Astrocyte (in vitro differentiated cells and primary cell): ENCODE measurements at regions not wholly inside any gene's neighbourhood (a gene's known extent, or its start where the extent isn't known, plus 50 kb on each side); places are given as distances from the start of the nearest gene placed in this dataset.

Source experiments
- DNase-seq: peaks from one replicate; pipeline ENCODE4 v3.0.0-alpha.2; 2010; ENCODE audit warnings: low read depth
- FAIRE-seq: peaks from 2 replicates; lab custom pipeline; 2011; peaks lifted over from hg19 to GRCh38; lab: Jason Lieb, UNC
- H2AFZ ChIP-seq: 2 replicates; pipeline ENCODE4 v1.6.0; 2012; ENCODE audit warnings: low read depth, low read length, inconsistent platforms
- H3K27ac ChIP-seq: 2 replicates; pipeline ENCODE4 v1.5.1; 2011; ENCODE audit warnings: low read depth, low read length, inconsistent platforms
- H3K27me3 ChIP-seq: 2 replicates; pipeline ENCODE4 v1.6.0; 2011; ENCODE audit warnings: low read length, inconsistent platforms; ENCODE audit not compliant: insufficient read depth
- H3K36me3 ChIP-seq: 2 replicates; pipeline ENCODE4 v1.5.1; 2011; ENCODE audit warnings: low read length, inconsistent platforms; ENCODE audit not compliant: insufficient read depth
- H3K4me1 ChIP-seq: 2 replicates; pipeline ENCODE4 v1.5.1; 2011; ENCODE audit warnings: low read length, inconsistent platforms; ENCODE audit not compliant: insufficient read depth
- H3K4me2 ChIP-seq: 2 replicates; pipeline ENCODE4 v1.6.0; 2012; ENCODE audit warnings: low read length, inconsistent platforms
- H3K4me3 ChIP-seq: 2 replicates; pipeline ENCODE4 v1.5.1; 2011; ENCODE audit warnings: low read depth, mild to moderate bottlenecking, low read length, inconsistent platforms; ENCODE audit not compliant: insufficient read depth
- H3K79me2 ChIP-seq: 2 replicates; pipeline ENCODE4 v1.6.0; 2012; ENCODE audit warnings: mild to moderate bottlenecking, low read length, inconsistent platforms; ENCODE audit not compliant: insufficient read depth
- H3K9ac ChIP-seq: 2 replicates; pipeline ENCODE4 v1.6.0; 2012; ENCODE audit warnings: mild to moderate bottlenecking, low read length, inconsistent platforms
- H3K9me3 ChIP-seq: 2 replicates; pipeline ENCODE4 v1.5.1; 2012; ENCODE audit warnings: low read depth, mild to moderate bottlenecking, low read length, inconsistent platforms; ENCODE audit not compliant: insufficient read depth
- H4K20me1 ChIP-seq: 2 replicates; pipeline ENCODE4 v1.6.0; 2012; ENCODE audit warnings: low read length, inconsistent platforms; ENCODE audit not compliant: insufficient read depth
- H3K27ac Mint-ChIP-seq: one replicate; pipeline ENCODE4 v1.8.0; 2021; ENCODE audit warnings: mild to moderate bottlenecking, mixed read lengths; ENCODE audit not compliant: unreplicated experiment
- H3K27me3 Mint-ChIP-seq: one replicate; pipeline ENCODE4 v1.8.0; 2021; ENCODE audit warnings: low read depth, mixed read lengths; ENCODE audit not compliant: unreplicated experiment
- H3K36me3 Mint-ChIP-seq: one replicate; pipeline ENCODE4 v1.8.0; 2021; ENCODE audit warnings: low read depth, mixed read lengths; ENCODE audit not compliant: unreplicated experiment
- H3K4me1 Mint-ChIP-seq: one replicate; pipeline ENCODE4 v1.8.0; 2021; ENCODE audit warnings: low read depth, mixed read lengths; ENCODE audit not compliant: unreplicated experiment
- H3K4me3 Mint-ChIP-seq: one replicate; pipeline ENCODE4 v1.8.0; 2021; ENCODE audit warnings: mild to moderate bottlenecking, moderate library complexity, mixed read lengths; ENCODE audit not compliant: unreplicated experiment
- H3K9me3 Mint-ChIP-seq: one replicate; pipeline ENCODE4 v1.8.0; 2021; ENCODE audit warnings: mild to moderate bottlenecking, mixed read lengths; ENCODE audit not compliant: unreplicated experiment
- EZH2 ChIP-seq: IDR thresholded peaks from 2 replicates; pipeline ENCODE4 v1.6.1; 2012; ENCODE audit warnings: mild to moderate bottlenecking, low read length, inconsistent platforms; ENCODE audit not compliant: insufficient read depth
- TF ChIP-seq, protein P1 (sequence below): IDR thresholded peaks from 2 replicates; pipeline ENCODE4 v1.5.1; 2011; ENCODE audit warnings: low read depth, mild to moderate bottlenecking, inconsistent platforms, low read length, moderate library complexity; ENCODE audit not compliant: insufficient read depth

DNA sequence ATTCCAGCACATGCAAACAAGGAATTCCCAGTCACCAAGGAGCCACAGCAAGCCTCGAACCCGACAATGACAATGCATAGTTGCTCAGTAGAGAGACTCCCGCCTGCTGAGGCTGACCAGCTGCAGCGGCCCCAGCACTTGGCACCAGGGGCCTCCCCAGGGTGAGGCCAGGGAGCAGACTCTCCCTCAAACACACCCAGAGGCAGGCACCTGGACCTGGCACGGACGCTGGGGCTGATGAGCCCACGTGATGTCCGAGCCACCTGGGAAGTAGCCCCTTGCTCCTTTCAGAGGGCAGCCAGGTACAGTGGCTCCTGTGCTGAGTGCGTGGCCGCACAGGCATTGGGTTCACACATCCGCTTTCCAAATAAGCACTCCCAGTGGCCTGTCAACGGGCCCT lies 315.9 kb upstream of the TGFBR2 start:
- Histone ChIP-seq H3K27ac (no peak overlapping the region), H3K27me3 (no peaks in the 10 kb centered on the region), H3K36me3 (no peaks in the 10 kb centered on the region), H3K4me2 (no peak overlapping the region), H3K79me2 (no peaks in the 10 kb centered on the region), H4K20me1 (no peaks in the 10 kb centered on the region), H3K4me1 (peaks cover 48% of the 10 kb centered on the region), H3K4me3 (no peak overlapping the region), H3K9ac (no peak overlapping the region), H2AFZ (no peak overlapping the region), H3K9me3 (no peaks in the 10 kb centered on the region)
- peaks cover 1% of the 10 kb centered on the region for H3K9me3 Mint-ChIP-seq
- H3K4me1 Mint-ChIP-seq = peaks cover 54% of the 10 kb centered on the region
- H3K27me3 Mint-ChIP-seq = no peaks in the 10 kb centered on the region
- FAIRE-seq = no peak
- H3K4me3 Mint-ChIP-seq = no peak overlapping the region
- no peak for DNase-seq
- no peak for TF ChIP-seq EZH2
- TF ChIP-seq, protein P1, sequence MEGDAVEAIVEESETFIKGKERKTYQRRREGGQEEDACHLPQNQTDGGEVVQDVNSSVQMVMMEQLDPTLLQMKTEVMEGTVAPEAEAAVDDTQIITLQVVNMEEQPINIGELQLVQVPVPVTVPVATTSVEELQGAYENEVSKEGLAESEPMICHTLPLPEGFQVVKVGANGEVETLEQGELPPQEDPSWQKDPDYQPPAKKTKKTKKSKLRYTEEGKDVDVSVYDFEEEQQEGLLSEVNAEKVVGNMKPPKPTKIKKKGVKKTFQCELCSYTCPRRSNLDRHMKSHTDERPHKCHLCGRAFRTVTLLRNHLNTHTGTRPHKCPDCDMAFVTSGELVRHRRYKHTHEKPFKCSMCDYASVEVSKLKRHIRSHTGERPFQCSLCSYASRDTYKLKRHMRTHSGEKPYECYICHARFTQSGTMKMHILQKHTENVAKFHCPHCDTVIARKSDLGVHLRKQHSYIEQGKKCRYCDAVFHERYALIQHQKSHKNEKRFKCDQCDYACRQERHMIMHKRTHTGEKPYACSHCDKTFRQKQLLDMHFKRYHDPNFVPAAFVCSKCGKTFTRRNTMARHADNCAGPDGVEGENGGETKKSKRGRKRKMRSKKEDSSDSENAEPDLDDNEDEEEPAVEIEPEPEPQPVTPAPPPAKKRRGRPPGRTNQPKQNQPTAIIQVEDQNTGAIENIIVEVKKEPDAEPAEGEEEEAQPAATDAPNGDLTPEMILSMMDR = no peak
- H3K27ac Mint-ChIP-seq = no peak overlapping the region
- no peaks in the 10 kb centered on the region for H3K36me3 Mint-ChIP-seq

- no peaks in the 10 kb centered on the region for H3K36me3 ChIP-seq
- no peaks in the 10 kb centered on the region for H3K79me2 ChIP-seq
- H3K27ac Mint-ChIP-seq = peak overlapping the region; percentile 7
- no peaks in the 10 kb centered on the region for H4K20me1 ChIP-seq
- peak; percentile 78 for DNase-seq
- H3K27me3 ChIP-seq = no peaks in the 10 kb centered on the region
- H3K4me2 ChIP-seq = peak overlapping the region; percentile 60
- H3K27me3 Mint-ChIP-seq = no peaks in the 10 kb centered on the region
- peaks cover 31% of the 10 kb centered on the region for H3K4me1 ChIP-seq
- no peak overlapping the region for H3K4me3 Mint-ChIP-seq
- H3K27ac ChIP-seq = peak overlapping the region; percentile 77
- H3K9me3 Mint-ChIP-seq = peaks cover 1% of the 10 kb centered on the region
- H2AFZ ChIP-seq = peak overlapping the region; percentile 27
- FAIRE-seq = peak; percentile 65
- no peaks in the 10 kb centered on the region for H3K36me3 Mint-ChIP-seq
- peak overlapping the region; percentile 32 for H3K9ac ChIP-seq
- H3K9me3 ChIP-seq = no peaks in the 10 kb centered on the region
- TF ChIP-seq, protein P1 = no peak
- peaks cover 36% of the 10 kb centered on the region for H3K4me1 Mint-ChIP-seq
- H3K4me3 ChIP-seq = no peak overlapping the region
These were observed 314.1 kb upstream of the TGFBR2 start for GRCh38 chr3:30292192-30292893.

GRCh38 chr3:30293621-30294240 lies 312.7 kb upstream of the TGFBR2 start:
- no peak for TF ChIP-seq EZH2
- TF ChIP-seq, protein P1 = no peak
- peak overlapping the region; percentile 62 for H3K27ac Mint-ChIP-seq
- peak overlapping the region; percentile 57 for H3K4me2 ChIP-seq
- H3K27me3 ChIP-seq = no peaks in the 10 kb centered on the region
- no peaks in the 10 kb centered on the region for H4K20me1 ChIP-seq
- FAIRE-seq (peak; percentile 81), DNase-seq (no peak)
- H3K79me2 ChIP-seq = no peaks in the 10 kb centered on the region
- no peaks in the 10 kb centered on the region for H3K9me3 ChIP-seq
- peaks cover 1% of the 10 kb centered on the region for H3K9me3 Mint-ChIP-seq
- H3K4me3 ChIP-seq = no peak overlapping the region
- H3K4me1 ChIP-seq = peaks cover 28% of the 10 kb centered on the region
- H3K4me1 Mint-ChIP-seq = peaks cover 34% of the 10 kb centered on the region
- H3K27me3 Mint-ChIP-seq = no peaks in the 10 kb centered on the region
- peak overlapping the region; percentile 78 for H3K27ac ChIP-seq
- H3K9ac ChIP-seq = peak overlapping the region; percentile 37
- H3K36me3 ChIP-seq = no peaks in the 10 kb centered on the region
- peak overlapping the region; percentile 8 for H2AFZ ChIP-seq
- no peaks in the 10 kb centered on the region for H3K36me3 Mint-ChIP-seq
- H3K4me3 Mint-ChIP-seq = no peak overlapping the region
